ENCODE measurements at regions not wholly inside any gene's neighbourhood (a gene's known extent, or its start where the extent isn't known, plus 50 kb on each side); places are given as distances from the start of the nearest gene placed in this dataset.

- TF ChIP-seq, protein P1, sequence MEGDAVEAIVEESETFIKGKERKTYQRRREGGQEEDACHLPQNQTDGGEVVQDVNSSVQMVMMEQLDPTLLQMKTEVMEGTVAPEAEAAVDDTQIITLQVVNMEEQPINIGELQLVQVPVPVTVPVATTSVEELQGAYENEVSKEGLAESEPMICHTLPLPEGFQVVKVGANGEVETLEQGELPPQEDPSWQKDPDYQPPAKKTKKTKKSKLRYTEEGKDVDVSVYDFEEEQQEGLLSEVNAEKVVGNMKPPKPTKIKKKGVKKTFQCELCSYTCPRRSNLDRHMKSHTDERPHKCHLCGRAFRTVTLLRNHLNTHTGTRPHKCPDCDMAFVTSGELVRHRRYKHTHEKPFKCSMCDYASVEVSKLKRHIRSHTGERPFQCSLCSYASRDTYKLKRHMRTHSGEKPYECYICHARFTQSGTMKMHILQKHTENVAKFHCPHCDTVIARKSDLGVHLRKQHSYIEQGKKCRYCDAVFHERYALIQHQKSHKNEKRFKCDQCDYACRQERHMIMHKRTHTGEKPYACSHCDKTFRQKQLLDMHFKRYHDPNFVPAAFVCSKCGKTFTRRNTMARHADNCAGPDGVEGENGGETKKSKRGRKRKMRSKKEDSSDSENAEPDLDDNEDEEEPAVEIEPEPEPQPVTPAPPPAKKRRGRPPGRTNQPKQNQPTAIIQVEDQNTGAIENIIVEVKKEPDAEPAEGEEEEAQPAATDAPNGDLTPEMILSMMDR (conservative IDR thresholded peaks at IDR 0.05; ENCODE audit: low read depth, low read length): no peak
- no peak for TF ChIP-seq FOS (IDR thresholded peaks at IDR 0.05; ENCODE audit: low read depth, low read length)
- TF ChIP-seq POLR2A (IDR thresholded peaks at IDR 0.05; ENCODE audit: low read depth, low read length): no peak
- no peak for TF ChIP-seq RFX5 (IDR thresholded peaks at IDR 0.05; ENCODE audit: low read depth, low read length)
- no peak for TF ChIP-seq RAD21 (IDR thresholded peaks at IDR 0.05; ENCODE audit: low read length)
- TF ChIP-seq BHLHE40 (IDR thresholded peaks at IDR 0.05; ENCODE audit: low read depth, low read length): no peak
- no peak for TF ChIP-seq SMC3 (IDR thresholded peaks at IDR 0.05; ENCODE audit: low read depth, low read length)
- no peak for TF ChIP-seq MAZ (IDR thresholded peaks at IDR 0.05; ENCODE audit: borderline replicate concordance, low read depth, low read length)
- no peak for TF ChIP-seq MXI1 (IDR thresholded peaks at IDR 0.05; ENCODE audit: borderline replicate concordance, low read depth, low read length)
- no peak for TF ChIP-seq CEBPB (IDR thresholded peaks at IDR 0.05; ENCODE audit: low read depth, low read length)
- TF ChIP-seq MAFK (IDR thresholded peaks at IDR 0.05; ENCODE audit: low read depth, low read length): no peak
- TF ChIP-seq, protein P2, sequence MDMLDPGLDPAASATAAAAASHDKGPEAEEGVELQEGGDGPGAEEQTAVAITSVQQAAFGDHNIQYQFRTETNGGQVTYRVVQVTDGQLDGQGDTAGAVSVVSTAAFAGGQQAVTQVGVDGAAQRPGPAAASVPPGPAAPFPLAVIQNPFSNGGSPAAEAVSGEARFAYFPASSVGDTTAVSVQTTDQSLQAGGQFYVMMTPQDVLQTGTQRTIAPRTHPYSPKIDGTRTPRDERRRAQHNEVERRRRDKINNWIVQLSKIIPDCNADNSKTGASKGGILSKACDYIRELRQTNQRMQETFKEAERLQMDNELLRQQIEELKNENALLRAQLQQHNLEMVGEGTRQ (IDR thresholded peaks at IDR 0.05; ENCODE audit: low read depth, low read length): no peak
- TF ChIP-seq RCOR1 (IDR thresholded peaks at IDR 0.05; ENCODE audit: insufficient replicate concordance, low read length): no peak
- no peak for TF ChIP-seq CHD1 (IDR thresholded peaks at IDR 0.05; ENCODE audit: low read depth, low read length)
These were observed 53.7 kb upstream of the GDNF start for GRCh38 chr5:37893434-37894134.
